HG03442 (cell line): ENCODE measurements at regions not wholly inside any gene's neighbourhood (a gene's known extent, or its start where the extent isn't known, plus 50 kb on each side); places are given as distances from the start of the nearest gene placed in this dataset.
A peak's percentile ranks its signal among the peaks of the same experiment; 100 is the strongest.

Source experiments
- ATAC-seq: cut with Tn5 transposase; IDR thresholded peaks from one replicate; pipeline ENCODE4 v1.9.1; 2021; ENCODE audit warnings: mild to moderate bottlenecking, moderate library complexity; ENCODE audit not compliant: unreplicated experiment

DNA sequence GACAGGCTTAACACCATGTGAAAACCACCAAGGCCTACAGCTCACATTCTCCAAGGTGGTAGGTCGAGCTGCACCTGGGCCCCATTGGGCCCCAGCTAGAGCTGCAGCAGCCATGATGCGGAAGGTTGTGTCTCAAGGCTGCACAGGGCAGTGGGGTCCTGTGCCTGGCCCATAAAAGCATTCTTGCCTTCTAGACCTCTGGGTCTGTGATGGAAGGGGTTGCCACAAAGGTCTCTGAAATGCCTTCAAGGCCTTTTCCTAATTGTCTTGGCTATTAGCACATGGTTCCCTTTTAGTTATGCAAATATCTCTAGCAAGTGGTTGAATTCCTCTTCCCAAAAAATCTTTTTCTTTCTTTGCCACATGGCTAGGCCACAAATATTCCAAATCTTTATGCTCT, 52.5 kb upstream of the C11orf58 start:
- no peak for ATAC-seq

DNA sequence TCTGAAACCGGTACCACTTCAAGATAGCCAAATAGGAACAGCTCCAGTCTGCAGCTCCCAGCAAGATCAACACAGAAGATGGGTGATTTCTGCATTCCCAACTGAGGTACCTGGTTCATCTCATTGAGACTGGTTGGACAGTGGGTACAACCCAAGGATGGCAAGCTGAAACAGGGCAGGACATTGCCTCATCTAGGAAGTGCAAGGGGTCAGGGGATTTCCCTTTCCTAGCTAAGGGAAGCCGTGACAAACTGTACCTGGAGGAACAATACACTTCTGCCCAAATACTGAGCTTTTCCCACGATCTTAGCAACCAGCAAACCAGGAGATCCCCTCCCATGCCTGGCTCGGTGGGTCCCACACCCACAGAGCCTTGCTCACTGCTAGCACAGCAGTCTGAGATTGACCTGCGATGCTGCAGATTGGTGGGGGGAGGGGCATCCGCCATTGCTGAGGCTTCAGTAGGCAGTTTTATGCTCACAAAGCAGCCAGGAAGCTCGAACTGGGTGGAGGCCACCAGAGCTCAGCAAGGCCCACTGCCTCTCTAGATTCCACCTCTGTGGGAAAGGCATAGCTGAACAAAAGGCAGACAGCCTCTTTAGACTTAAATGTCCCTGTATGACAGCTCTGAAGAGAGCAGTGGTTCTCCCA, 59.9 kb upstream of the C11orf58 start:
- ATAC-seq: no peak

DNA sequence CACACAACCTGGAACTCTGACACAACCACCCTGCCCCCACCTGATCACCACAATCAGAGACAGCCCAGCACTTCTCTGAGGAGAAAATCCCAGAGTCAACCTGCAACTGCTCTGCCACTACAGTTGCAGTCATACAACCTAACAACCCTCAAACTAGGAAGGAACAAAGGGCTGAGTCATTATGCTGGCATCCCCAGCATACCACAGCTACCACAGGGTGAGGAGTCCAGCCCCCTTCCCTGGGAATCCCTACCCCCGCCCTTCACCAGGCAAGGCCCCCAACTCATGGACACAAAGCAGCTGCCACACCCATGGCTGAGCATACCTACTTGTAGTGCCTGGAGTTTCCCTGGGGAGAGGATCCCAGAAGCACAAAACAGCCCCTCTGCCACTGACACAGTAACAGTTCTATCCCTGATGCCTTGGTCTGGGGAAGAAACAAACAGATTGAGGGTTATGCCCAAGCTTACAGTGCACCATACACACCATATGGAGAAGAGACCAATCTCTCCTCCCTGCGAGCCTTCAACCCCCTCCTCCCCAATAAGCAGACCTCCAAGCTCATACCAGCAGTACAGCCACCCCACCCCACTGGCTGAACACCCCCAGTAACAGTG, 68.5 kb upstream of the C11orf58 start:
- ATAC-seq: no peak

DNA sequence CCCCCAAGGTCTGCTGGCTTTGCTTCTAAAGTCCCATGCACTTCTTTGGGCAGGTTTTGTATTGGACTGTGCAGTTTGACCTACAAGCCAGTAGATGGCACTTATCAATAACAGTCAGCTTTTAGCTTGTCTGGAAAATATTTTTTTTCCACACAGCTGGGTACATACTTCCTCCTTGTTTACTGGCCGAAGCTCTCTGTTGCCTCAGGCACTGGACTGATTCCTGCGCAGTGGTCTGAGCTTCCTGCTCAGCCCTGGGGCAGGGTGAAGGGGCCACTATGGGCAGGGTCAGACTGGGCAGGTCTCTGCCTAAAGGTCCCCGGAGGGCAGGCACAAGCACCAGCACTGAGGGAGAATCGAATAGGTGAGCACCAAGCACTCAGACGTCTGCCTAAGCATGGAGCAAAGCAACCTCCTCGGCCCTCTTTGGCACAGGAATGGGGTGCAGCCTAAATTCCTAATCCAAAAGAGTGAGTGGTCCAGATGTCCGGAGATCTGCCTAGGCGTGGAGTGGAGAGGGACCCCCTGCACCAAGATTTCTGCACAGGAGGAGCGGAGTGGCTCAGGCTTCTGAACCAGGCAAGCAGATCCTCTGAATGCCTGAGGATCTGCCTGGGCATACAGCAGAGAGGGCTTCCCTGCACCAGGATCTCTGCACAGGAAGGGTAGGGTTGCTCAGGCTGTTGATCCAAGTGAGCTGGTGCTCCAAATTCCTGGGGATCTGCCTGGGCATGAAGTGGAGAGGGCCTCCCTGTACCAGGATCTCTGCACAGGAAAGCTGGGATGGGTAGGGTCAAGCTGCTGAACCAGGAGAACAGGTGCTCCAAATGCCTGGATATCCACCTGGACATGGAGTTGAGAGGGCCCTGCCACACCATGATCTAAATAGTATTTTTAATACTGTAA, 105.9 kb upstream of the C11orf58 start:
- peak; percentile 85 for ATAC-seq

DNA sequence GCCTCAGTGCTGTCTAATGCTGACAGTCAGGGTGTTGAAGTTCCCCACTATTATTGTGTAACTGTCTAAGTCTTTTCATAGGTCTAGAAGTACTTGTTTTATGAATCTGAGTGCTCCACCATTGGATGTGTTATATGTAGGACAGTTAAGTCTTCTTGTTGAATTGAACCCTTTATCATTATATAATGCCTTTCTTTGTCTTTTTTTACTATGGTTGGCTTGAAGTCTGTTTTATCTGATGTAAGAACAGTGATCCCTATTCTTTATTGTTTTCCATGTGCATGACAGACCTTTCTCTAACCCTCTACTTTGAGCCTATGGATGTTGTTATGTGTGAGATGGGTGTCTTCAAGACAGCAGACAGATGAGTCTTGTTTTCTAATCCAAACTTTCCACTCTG, 107.8 kb upstream of the C11orf58 start:
- ATAC-seq: no peak

DNA sequence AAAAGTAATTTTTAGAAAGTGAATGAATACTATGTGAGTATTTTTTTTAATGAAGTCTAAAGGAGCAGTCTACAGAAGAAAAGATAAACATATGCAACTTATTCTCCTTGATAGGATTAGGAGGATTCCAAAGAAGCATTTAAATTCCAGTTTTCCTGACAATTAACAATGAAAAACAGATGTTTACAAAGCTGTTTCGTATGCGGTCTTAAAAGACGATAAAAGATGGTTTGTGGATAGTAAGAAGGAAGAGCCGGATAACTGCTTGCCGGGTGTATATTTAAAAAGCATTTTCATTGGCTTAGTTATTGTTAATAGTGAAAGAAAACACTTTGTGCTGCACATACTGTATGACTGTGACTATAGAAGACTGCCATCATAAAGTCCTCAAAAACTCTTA, 120.0 kb upstream of the C11orf58 start:
- ATAC-seq: no peak

DNA sequence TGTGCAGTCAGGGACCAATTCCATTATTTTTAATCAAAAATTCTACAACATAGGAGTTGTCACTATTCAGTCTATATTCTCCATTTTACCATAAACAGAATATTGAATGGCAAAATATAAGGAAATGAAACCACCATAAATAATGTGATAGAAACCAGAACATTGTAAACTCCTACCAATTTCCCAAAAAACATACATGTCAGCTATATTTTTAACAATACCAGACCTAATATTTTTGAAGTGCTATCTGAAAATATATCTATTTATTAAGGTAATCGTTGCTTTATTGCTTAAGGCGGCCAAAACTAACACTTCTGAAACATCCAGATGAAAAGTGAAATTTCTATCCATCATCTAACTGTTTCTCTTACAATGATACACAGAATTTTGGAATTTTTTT, 123.0 kb upstream of the C11orf58 start:
- no peak for ATAC-seq

DNA sequence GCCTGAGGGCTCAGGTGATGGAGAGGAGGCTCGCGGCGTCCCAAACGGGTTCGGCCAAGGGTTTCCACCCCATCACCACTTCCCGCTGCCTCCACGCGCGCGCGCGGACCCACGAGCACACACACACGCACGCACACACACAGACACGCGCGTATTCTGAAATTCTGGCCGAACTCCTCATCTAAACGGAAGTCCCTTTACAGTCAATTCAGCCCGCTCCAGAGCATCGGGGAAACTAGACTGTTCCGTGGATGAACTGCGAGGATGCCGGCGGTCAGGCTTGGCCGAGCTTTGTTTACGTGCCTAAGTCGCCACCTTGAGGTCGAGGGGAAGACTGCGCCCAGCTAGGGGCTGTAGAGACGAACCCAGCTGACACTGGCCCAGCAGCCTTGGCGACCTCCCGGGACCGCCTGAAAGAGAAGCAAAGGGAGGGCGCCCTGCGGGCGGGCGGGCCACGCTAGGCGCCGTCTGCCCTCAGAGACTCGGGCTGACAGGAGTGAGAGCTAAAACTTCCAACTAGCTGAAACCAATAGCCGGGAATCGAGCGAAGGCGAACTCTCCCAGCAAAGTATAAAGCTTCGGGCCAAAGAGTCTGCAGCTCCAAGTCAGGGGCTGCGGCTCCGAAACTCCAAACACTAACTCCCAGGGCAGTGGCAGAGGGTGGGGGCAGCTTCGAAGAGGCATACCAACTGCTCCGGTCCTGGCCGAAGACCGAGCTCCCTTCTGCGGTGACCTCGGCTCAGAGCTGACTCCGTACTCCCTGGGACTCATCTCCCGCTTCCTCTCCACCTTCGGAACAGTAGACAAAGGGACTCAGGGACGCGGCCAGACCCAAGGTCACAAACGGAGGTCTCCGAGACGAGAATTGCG, 124.7 kb upstream of the C11orf58 start:
- peak; percentile 99 for ATAC-seq

DNA sequence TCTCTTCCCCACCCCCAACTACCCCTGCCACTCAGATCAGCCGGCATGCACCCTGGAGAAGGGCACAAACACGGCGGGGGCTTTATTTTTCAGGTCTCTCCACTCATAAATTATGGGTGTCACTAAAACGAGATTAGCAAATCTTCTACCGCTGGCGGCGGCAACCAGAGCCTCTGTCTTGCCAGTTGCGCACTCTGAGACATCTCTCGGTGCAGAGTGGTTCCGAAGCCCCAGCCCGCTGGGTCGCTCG, 125.3 kb upstream of the C11orf58 start:
- no peak for ATAC-seq

DNA sequence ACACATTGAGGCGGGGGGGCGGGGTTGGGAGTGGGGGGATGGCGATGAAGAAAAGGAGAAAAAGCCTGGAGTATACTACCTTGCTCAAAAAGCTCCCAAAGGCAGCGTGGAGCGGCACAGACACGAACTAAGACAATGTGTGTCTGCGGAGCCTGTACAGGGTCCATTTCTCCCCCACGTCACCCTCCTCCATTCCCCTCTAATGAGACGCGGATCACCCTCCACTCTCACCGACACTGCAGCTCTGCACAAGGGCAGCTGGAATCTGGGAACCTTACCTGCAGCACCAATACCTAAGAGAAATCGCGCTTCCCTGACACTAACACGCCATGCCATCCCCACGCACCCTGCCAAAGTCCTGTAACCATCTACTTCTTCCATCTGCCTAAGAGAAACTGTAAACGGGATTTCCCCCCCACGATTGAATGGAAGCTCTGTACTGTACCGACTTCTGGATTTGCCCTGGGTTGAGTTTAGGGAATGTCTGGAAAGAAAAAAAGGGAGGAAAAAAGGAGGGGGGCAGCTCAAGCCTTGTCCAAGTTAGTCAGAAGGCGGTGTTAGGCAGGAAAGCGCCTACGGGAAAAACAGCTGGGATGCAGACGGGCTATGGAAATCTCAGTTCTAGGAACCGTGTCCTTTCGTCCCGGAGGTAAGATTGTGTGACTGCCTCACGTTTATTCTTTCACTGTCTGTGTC, 125.7 kb upstream of the C11orf58 start:
- ATAC-seq: no peak

DNA sequence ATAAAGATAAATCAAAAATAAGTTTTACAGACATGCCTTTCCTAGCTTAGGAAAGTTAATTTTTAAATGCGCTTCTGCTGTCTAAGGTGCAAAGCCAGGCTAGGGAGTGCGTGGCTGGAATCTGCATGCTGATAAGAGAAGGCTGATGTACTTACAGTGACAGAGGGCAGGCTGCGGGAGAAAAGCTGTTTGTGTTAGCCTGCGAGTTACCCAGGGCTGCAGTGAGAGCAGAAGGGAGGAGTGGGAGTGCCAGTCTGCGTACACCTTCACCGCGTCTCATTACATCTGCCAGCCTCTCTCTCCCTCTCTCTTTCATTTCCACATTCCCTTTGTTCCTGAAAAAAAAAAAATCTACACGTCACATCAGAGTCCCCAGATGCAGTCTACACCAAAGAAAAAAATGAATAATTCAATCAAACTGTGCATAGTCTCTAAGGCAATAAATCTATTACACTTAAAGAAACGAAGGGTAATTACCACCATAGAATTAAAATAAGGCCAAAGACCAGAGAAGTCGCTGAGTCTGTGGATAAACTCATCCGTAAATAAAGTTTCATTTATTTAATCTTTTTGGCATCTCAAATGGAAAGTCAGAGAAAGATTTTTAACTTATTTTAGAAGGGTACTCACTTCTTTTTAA, 126.4 kb upstream of the C11orf58 start:
- no peak for ATAC-seq

DNA sequence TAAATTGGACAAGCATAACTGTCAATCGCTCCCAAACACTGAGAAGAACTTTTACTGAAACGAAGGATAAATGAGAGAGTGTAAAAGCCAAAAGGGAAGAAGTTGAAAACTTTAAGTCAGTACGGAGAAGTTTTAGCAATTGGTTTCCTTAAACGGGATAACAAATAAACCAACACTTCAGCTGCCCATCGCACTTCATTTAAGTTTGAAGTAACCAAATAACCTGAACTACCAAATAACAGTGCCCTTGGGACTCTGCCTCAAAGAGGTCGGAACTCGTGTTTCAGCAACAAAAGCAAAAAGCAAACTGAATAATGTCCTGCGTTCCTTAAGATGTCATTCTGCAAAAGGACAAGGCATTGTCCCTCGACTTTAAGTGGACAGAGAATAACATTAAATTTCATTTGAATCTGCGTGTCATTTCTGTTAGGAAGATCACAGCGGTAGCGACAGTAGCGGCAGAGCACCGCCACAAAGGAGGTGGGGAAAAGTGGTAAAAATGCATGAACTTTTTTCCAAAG, 127.0 kb upstream of the C11orf58 start:
- ATAC-seq: no peak

DNA sequence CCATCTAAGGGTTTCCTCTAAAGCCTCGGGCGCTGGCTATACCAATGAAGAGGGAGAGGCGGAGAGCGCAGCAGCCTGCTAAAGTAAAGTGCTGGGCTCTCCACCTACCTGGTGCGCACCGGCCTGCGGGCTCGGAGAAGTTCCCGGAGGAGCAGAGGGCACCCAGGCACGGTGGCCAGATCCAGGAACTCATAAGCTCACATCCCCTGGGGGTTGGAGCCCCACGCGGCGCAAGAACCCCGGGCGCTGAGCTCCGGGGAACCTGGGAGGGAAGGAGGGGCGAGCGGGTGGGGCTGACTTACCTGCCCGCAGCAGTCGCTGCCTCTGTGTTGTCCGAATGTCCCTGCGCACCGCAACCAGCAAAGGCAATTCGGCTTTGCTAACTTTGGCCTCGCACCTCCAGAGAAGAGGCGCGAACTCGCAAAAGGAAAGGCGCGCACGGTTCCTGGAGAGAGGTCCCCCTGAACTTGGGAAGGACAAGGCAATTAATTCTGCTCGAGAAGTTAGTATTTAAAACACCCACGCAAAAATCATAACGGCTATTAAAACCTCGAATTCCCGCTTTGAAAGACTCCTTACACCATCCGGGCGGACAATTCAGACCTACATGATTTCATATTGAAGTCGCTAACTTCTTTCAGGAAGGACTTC, 127.6 kb upstream of the C11orf58 start:
- ATAC-seq: no peak

DNA sequence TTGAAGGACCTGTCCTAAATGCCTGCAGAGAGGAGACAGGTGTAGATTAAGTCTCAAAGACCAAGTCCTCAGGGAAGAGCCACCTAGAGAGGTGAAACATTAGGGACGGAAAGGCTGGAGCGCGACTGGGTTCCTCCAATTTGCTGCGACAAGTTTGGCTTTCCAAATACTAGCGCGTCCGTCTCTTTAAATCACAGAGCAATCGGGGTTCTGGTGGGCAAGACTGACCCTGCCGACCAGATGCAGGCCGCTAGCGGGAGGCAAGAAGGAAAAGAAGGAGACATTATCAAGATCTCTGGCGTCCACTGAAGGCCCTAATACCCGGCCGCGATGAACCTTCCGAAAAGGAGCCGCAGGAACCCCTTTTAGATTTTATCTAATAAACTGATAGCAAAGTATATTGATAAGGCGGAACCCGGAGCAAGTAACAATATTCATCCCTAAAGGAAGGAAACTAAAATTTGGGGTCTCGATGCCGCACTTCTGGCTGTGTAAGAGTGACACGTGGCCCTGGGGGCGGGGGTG, 128.2 kb upstream of the C11orf58 start:
- ATAC-seq: no peak

DNA sequence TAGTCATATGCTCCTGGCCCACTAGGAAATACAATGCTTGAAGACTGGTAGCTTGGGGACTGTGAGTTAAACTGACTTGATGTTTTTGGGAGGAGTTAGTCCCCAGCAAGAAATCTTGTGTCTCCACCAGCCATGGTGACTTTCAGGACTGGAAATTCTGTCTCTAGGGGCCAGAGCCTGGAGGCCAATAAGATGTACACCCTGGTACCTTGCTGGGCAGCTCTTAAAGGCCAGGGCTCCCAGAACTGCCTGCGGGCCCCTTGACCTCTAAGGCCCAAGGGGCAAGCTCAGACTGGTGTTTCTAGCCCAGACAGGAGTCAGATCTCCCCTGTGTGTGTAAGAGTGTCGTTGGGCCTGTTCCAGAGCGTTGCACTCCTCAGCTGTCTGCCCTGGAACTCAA, 128.7 kb upstream of the C11orf58 start:
- ATAC-seq: no peak

DNA sequence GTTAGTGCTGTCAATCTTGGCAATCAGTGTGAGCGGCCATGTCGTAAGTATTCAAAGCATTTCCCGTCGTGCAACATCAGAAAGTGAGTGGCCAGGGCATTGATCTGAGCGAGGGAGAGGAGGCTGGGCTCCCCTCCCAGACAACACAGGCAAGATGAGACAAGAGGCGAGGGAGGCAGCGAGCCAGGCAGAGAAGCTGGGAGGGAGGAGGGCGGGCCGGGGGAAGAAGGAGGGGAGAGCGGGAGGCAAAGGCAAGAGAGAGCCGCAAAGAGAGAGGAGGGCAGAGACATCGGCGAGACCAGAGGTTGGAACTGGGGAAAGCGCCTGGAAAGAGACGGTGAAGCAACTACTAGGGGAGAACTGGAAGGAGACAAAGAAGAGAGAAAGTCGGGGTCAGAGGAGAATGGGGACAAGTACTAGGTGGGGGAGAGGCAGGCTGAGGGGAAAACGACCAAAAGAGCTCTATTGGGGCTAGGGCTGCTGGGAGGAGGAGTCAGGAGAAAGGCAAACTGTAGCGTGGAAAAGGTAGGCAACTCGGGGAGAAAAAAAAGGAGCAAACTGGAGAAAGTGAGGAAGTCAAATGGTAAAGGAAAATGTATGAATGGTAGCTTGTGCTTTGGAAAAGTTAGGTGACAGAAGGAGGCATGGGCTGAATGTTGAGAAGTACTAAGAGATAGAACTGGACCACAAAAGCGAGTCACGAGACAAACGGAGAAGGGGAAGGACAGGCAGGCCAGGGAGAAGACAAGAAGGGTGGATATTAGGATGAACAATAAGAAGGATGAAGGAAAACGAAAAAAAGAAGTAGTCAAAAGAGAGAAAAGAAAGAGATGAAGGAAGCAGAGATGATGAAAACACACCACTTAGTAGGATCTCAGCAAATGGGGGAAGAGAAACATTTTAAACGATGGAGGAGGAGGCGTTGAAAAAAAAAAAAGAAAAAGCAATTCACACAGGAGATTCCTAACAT, 130.5 kb upstream of the C11orf58 start:
- no peak for ATAC-seq

DNA sequence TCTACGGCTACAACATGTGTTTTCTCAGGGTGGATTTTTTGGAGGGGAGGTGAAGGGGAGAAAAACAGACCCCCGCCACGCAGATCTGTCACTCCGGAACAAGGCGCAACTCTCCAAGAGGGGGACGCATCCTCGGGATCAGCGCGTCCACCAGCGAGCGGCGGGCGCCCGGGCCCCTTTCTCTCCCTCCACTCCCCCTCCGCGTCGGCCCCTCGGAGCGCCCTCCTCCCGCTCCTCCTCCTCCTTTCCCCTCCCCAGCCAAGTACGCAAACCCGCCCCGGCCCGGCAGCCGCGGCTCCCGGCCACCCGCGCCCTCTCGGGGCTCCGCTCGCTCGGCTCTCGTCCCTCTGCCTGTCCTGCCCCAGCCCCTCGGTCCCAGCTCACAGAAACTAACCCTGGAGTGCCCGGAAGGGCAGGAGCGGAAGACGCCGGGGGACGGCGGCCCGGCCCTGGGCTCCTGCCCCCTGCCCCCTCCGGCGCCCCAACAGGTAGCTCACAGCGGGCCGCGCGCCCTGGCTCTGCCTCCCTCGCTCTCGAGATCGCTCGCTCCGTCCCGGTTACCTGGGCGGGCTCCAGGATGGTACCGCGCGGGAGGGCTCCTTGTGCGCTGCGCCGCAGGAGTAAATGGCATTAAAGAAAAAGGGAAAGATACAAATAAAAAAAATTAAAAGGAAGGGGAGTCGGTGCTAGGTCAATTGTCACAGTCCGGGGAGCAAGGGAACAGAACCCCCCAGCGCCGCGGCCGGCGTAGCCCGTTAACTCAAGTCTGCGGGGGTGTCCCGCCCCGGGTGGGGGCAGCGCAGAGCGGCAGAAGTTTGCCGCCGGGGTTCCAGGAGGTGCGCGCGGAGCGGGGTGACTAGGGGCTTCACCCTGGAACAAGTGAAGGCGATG, 131.4 kb upstream of the C11orf58 start:
- no peak for ATAC-seq
